WERI-Rb-1 (cell line): ENCODE measurements at regions not wholly inside any gene's neighbourhood (a gene's known extent, or its start where the extent isn't known, plus 50 kb on each side); places are given as distances from the start of the nearest gene placed in this dataset.

ENCODE experiments used
- DNase-seq: peaks from one replicate; pipeline ENCODE4 v3.0.0-alpha.2; 2020
- H3K27ac ChIP-seq: fragments of 250-450 bp; sonication (Bioruptor Pico); 2 replicates; pipeline ENCODE4 v1.5.1; 2020; ENCODE audit warnings: mild to moderate bottlenecking, moderate library complexity
- H3K27me3 ChIP-seq: fragments of 250-450 bp; sonication (Bioruptor Pico); 2 replicates; pipeline ENCODE4 v1.5.1; 2021; ENCODE audit warnings: mild to moderate bottlenecking, low read depth, moderate library complexity; ENCODE audit not compliant: insufficient read depth, severe bottlenecking
- H3K36me3 ChIP-seq: fragments of 250-450 bp; sonication (Bioruptor Pico); 2 replicates; pipeline ENCODE4 v1.5.1; 2020; ENCODE audit warnings: mild to moderate bottlenecking, moderate library complexity
- H3K4me3 ChIP-seq: 2 replicates; pipeline ENCODE4 v1.5.1; 2011; ENCODE audit warnings: low read depth, mild to moderate bottlenecking, control low read depth, low read length
- H3K9me3 ChIP-seq: fragments of 250-450 bp; sonication (Bioruptor Pico); 2 replicates; pipeline ENCODE4 v1.5.1; 2021; ENCODE audit warnings: mild to moderate bottlenecking, moderate library complexity; ENCODE audit not compliant: severe bottlenecking
- TF ChIP-seq, protein P1 (sequence below): IDR thresholded peaks from 2 replicates; pipeline ENCODE4 v1.5.1; 2011; ENCODE audit warnings: low read depth, mild to moderate bottlenecking, control low read depth, inconsistent platforms, low read length

DNA sequence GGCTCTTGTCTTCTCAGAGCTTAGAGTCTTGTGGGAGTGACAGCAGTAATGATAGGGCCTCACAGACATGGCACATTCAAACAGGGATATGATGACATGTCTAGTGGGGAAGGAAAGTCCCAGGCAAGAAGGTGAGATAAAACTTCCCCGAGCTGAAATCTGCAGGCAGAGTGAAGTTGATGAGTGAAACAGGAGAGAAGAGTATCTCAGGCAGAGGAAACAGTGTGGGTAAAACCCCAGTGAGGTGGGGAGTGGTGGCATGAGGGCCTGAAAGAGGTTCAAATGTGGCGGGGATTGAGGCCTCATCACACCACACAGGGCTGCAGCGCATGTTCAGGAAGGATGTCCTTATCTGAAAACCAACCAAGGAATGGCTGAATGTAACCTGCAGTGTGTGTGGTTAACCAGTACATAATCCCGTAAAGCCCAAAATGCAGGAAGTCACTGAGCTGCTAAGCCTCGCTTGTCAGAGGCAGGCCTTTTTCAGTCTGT is 153.8 kb upstream of the E2F8 start:
- Histone ChIP-seq H3K4me3 (no peak overlapping the region), H3K27me3 (peaks cover 11% of the 10 kb centered on the region), H3K27ac (no peak overlapping the region), H3K9me3 (no peaks in the 10 kb centered on the region), H3K36me3 (no peaks in the 10 kb centered on the region)
- TF ChIP-seq, protein P1, sequence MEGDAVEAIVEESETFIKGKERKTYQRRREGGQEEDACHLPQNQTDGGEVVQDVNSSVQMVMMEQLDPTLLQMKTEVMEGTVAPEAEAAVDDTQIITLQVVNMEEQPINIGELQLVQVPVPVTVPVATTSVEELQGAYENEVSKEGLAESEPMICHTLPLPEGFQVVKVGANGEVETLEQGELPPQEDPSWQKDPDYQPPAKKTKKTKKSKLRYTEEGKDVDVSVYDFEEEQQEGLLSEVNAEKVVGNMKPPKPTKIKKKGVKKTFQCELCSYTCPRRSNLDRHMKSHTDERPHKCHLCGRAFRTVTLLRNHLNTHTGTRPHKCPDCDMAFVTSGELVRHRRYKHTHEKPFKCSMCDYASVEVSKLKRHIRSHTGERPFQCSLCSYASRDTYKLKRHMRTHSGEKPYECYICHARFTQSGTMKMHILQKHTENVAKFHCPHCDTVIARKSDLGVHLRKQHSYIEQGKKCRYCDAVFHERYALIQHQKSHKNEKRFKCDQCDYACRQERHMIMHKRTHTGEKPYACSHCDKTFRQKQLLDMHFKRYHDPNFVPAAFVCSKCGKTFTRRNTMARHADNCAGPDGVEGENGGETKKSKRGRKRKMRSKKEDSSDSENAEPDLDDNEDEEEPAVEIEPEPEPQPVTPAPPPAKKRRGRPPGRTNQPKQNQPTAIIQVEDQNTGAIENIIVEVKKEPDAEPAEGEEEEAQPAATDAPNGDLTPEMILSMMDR, result no peak
- no peak for DNase-seq

DNA sequence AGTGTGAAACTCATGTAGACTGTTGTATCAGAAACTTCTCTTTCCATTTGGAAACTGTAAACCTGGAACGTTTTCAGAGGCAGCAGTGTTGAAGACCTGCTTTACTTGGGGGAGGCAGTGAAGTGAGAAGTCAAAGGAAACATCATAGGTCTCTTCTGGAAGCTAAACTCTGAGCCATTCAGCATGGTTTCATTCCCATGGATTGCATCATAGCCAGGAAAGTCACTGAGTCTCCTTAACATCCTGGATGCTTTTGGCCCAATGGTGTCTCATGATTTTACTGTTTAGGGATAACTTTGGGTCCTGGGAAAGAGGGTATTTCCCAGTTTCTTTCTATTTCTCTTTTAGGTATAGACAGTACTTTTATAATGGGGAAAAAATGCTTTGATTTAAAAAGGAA is 153.2 kb upstream of the E2F8 start:
- H3K36me3 ChIP-seq, result no peaks in the 10 kb centered on the region
- no peaks in the 10 kb centered on the region for H3K9me3 ChIP-seq
- DNase-seq, result no peak
- TF ChIP-seq, protein P1, result no peak
- peaks cover 11% of the 10 kb centered on the region for H3K27me3 ChIP-seq
- H3K4me3 ChIP-seq, result no peak overlapping the region
- H3K27ac ChIP-seq, result no peak overlapping the region

DNA sequence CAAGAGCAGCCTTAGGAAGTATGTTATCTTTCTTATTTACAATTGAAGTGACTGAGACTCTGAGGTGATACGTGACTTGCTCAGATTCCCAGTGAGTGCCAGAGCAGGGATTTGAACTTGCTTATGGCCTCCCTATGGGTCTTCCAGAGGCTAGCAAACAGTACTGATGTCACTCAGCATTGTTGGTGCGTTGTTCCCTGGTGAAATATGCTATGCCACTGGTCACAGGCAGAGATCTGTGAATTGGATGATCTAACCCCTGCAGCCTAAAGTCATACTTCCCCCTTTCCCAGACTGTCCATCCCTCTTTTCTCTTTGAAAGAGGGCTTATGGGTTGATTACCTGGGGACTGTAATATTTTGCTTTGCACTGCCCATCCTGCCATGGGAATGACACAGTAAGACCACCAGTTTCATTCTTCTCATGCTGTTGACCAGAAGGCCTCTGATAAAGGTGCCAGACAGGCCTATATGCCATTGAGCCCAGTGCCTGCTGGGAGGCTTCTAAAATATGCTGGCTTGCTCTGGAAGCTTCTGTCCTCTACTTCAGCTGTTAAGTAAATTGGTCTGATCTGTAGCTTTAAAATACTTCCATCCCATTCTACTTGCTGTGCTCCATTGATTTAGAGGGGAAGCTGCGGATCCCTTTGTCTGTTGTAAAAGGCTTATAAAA is 152.2 kb upstream of the E2F8 start:
- TF ChIP-seq, protein P1, result no peak
- H3K27me3 ChIP-seq, result peaks cover 14% of the 10 kb centered on the region
- H3K4me3 ChIP-seq, result no peak overlapping the region
- no peak for DNase-seq
- H3K9me3 ChIP-seq, result no peaks in the 10 kb centered on the region
- no peak overlapping the region for H3K27ac ChIP-seq
- H3K36me3 ChIP-seq, result no peaks in the 10 kb centered on the region

DNA sequence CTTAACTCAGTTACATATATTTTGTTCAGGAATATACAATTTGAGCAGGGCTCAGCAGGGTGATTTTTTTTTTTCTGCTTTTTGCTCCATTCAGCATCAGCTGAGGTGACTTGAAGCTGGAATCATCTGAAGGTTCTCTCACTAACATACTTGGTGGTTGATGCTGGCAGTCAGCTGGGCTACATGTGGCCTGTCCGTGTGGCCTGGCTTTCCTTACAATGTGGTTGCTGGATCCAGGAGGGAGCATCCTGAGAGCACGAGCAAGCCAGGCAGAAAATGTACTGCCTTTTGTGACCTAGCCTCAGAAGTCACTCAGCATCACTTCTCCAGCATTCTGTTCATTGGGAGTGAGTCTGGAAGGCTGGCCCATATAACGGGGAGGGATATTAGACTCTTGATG is 151.6 kb upstream of the E2F8 start:
- TF ChIP-seq, protein P1, result no peak
- H3K4me3 ChIP-seq, result no peak overlapping the region
- DNase-seq, result no peak
- no peaks in the 10 kb centered on the region for H3K36me3 ChIP-seq
- no peaks in the 10 kb centered on the region for H3K9me3 ChIP-seq
- H3K27me3 ChIP-seq, result peaks cover 21% of the 10 kb centered on the region
- H3K27ac ChIP-seq, result no peak overlapping the region

DNA sequence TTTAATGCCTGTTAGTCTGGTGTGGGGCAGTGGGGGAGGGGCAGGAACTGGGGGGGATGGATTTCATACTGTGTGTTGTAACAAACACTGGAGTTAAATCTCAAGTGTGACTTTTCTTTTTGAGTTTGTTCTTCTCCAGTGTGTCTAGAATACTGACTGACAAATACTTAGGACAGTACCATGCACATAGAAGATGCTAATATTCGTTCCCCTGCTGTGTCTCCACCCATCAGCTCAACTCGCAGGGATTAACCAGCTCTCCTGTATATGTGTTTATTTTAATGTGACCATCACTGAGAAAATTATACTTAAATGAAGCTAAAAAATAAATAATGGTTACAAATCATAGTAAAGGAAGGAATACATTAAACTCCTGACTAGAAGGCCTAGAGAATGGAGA is 150.9 kb upstream of the E2F8 start:
- TF ChIP-seq, protein P1, result no peak
- Histone ChIP-seq H3K27me3 (peaks cover 24% of the 10 kb centered on the region), H3K4me3 (no peak overlapping the region), H3K9me3 (no peaks in the 10 kb centered on the region), H3K27ac (no peak overlapping the region), H3K36me3 (no peaks in the 10 kb centered on the region)
- no peak for DNase-seq

DNA sequence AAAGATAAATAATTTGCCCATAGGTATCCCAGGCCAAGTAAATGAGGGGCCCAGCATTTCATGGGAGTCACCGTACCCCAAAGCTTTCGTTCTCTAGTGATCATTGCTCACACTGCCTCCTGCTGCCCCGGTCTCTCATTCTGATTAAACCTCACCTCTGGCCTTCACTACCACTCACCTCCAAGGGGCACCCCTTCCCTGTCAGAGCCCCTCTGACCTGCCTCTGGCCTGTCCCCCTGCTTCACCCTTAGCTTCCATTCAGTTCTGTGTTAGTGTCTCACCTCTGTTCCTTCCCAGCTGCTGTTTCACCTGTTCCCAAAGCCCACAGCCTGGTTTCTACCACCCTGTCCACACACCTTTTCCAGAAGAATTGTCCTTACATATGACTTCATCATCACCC is 150.3 kb upstream of the E2F8 start:
- H3K4me3 ChIP-seq, result no peak overlapping the region
- no peaks in the 10 kb centered on the region for H3K9me3 ChIP-seq
- peaks cover 19% of the 10 kb centered on the region for H3K27me3 ChIP-seq
- TF ChIP-seq, protein P1, result no peak
- no peaks in the 10 kb centered on the region for H3K36me3 ChIP-seq
- H3K27ac ChIP-seq, result no peak overlapping the region
- no peak for DNase-seq
